H1 (cell line): ENCODE measurements at regions not wholly inside any gene's neighbourhood (a gene's known extent, or its start where the extent isn't known, plus 50 kb on each side); places are given as distances from the start of the nearest gene placed in this dataset.

Source experiments
- CTCF ChIA-PET: fragments of 300-600 bp; sonication (Branson Sonifier 250); formaldehyde crosslinking; loops from one replicate; lab custom pipeline; 2021; ENCODE audit not compliant: partially characterized antibody; lab: Charles Lee
- POLR2A ChIA-PET: fragments of 300-600 bp; sonication (Branson Sonifier 250); formaldehyde crosslinking; loops from one replicate; lab custom pipeline; 2021; ENCODE audit warnings: inconsistent platforms; ENCODE audit not compliant: partially characterized antibody; lab: Charles Lee
- DNase-seq, 2 experiments: peaks; one replicate each; pipeline versions ENCODE4 v3.0.0 to v3.0.0-alpha.2; 2010 to 2022; ENCODE audit warnings: low spot score in 2 of 2, low read depth in 1 of 2, mixed read lengths in 1 of 2
- FAIRE-seq: peaks from 2 replicates; lab custom pipeline; 2011; peaks lifted over from hg19 to GRCh38; lab: Jason Lieb, UNC
- H2AFZ ChIP-seq: 2 replicates; pipeline ENCODE4 v1.8.1; 2012; ENCODE audit warnings: low read length, inconsistent platforms
- H2AK5ac ChIP-seq: 2 replicates; pipeline ENCODE4 v1.6.1; 2013; ENCODE audit warnings: low read depth, low read length
- H2BK120ac ChIP-seq: replicated peaks from 2 replicates; pipeline ENCODE3; 2013; ENCODE audit warnings: low read depth, low read length, inconsistent platforms
- H2BK12ac ChIP-seq: 2 replicates; pipeline ENCODE4 v1.6.1; 2013; ENCODE audit warnings: low read depth, low read length
- H2BK15ac ChIP-seq: 2 replicates; pipeline ENCODE4 v1.6.1; 2013; ENCODE audit warnings: low read length
- H2BK20ac ChIP-seq: 2 replicates; pipeline ENCODE4 v1.6.1; 2013; ENCODE audit warnings: low read length
- H2BK5ac ChIP-seq: 2 replicates; pipeline ENCODE4 v1.6.1; 2013; ENCODE audit warnings: low read depth, low read length
- H3K14ac ChIP-seq: 2 replicates; pipeline ENCODE4 v1.6.1; 2013; ENCODE audit warnings: inconsistent platforms; ENCODE audit not compliant: insufficient read length
- H3K18ac ChIP-seq: 2 replicates; pipeline ENCODE4 v1.6.1; 2013; ENCODE audit warnings: low read length; ENCODE audit errors: extremely low read depth
- H3K23ac ChIP-seq: 2 replicates; pipeline ENCODE4 v1.6.1; 2013; ENCODE audit warnings: inconsistent platforms; ENCODE audit not compliant: insufficient read length
- H3K23me2 ChIP-seq: 2 replicates; pipeline ENCODE4 v1.6.1; 2013; ENCODE audit warnings: low read depth, low read length
- H3K27ac ChIP-seq: 2 replicates; pipeline ENCODE4 v1.6.1; 2011; ENCODE audit warnings: low read depth, low read length, inconsistent platforms
- H3K27me3 ChIP-seq, 4 experiments: replicated peaks in 1 of 4; 1 replicate in 1 of 4; 2 replicates in 3 of 4; pipeline versions ENCODE4 v1.6.1 to v1.8.1; 2011 to 2013; ENCODE audit warnings: low read length in 3 of 4, mild to moderate bottlenecking in 3 of 4, inconsistent platforms in 2 of 4, mixed read lengths in 2 of 4, moderate library complexity in 1 of 4; ENCODE audit not compliant: control insufficient read depth in 3 of 4, insufficient read depth in 3 of 4; ENCODE audit errors: extremely low read depth in 1 of 4
- H3K36me3 ChIP-seq, 4 experiments: 2 replicates each; pipeline versions ENCODE4 v1.6.1 to v1.8.1; 2011 to 2013; ENCODE audit warnings: mild to moderate bottlenecking in 4 of 4, low read length in 3 of 4, moderate library complexity in 2 of 4, control low read depth in 1 of 4, inconsistent platforms in 1 of 4; ENCODE audit not compliant: insufficient read depth in 4 of 4, control insufficient read depth in 2 of 4
- H3K4ac ChIP-seq: replicated peaks from 2 replicates; pipeline ENCODE3; 2013; ENCODE audit warnings: low read length, low read depth, mixed read lengths, inconsistent platforms; ENCODE audit not compliant: insufficient read length
- H3K4me1 ChIP-seq, 4 experiments: replicated peaks in 1 of 4; 1 replicate in 1 of 4; 2 replicates in 3 of 4; pipeline versions ENCODE4 v1.6.1 to v1.8.1; 2011 to 2013; ENCODE audit warnings: low read length in 3 of 4, inconsistent platforms in 2 of 4, mixed read lengths in 1 of 4; ENCODE audit not compliant: insufficient read depth in 4 of 4, control insufficient read depth in 3 of 4
- H3K4me2 ChIP-seq, 2 experiments: 2 replicates each; pipeline versions ENCODE4 v1.6.1 to v1.8.1; 2011 to 2013; ENCODE audit warnings: low read depth in 2 of 2, low read length in 2 of 2, control low read depth in 1 of 2, inconsistent platforms in 1 of 2, mild to moderate bottlenecking in 1 of 2; ENCODE audit not compliant: insufficient read depth in 1 of 2
- H3K4me3 ChIP-seq, 4 experiments: fragments of 200-600, 300-600 bp in 1 of 4; sonication (generic), shearing (Covaris generic), sonication (Bioruptor Twin) in 1 of 4; 2 replicates each; pipeline versions ENCODE4 v1.5.1 to v1.8.1; 2011 to 2016; ENCODE audit warnings: low read length in 4 of 4, low read depth in 3 of 4, control low read depth in 2 of 4, inconsistent platforms in 2 of 4, mild to moderate bottlenecking in 2 of 4, mixed read lengths in 1 of 4, moderate library complexity in 1 of 4; ENCODE audit not compliant: insufficient read depth in 2 of 4; ENCODE audit errors: extremely low read depth in 1 of 4
- H3K56ac ChIP-seq: replicated peaks from 2 replicates; pipeline ENCODE3; 2013; ENCODE audit warnings: low read depth, mild to moderate bottlenecking, mixed read lengths, low read length, inconsistent platforms; ENCODE audit not compliant: insufficient read length
- H3K79me1 ChIP-seq: 2 replicates; pipeline ENCODE4 v1.6.1; 2013; ENCODE audit warnings: low read depth, low read length, control low read depth
- H3K79me2 ChIP-seq, 2 experiments: 2 replicates each; pipeline versions ENCODE4 v1.6.1 to v1.8.1; 2012 to 2013; ENCODE audit warnings: low read length in 2 of 2, mild to moderate bottlenecking in 2 of 2, inconsistent platforms in 1 of 2; ENCODE audit not compliant: insufficient read depth in 2 of 2, control insufficient read depth in 1 of 2
- H3K9ac ChIP-seq, 4 experiments: replicated peaks in 1 of 4; 1 replicate in 1 of 4; 2 replicates in 3 of 4; pipeline versions ENCODE4 v1.6.1 to v1.8.1; 2011 to 2013; ENCODE audit warnings: low read depth in 3 of 4, low read length in 3 of 4, control low read depth in 2 of 4, mild to moderate bottlenecking in 2 of 4, moderate library complexity in 2 of 4, inconsistent platforms in 1 of 4; ENCODE audit errors: extremely low read depth in 1 of 4
- H3K9me3 ChIP-seq, 2 experiments: 2 replicates each; pipeline versions ENCODE4 v1.6.1 to v1.8.1; 2012 to 2013; ENCODE audit warnings: mild to moderate bottlenecking in 2 of 2, moderate library complexity in 2 of 2, control low read depth in 1 of 2, inconsistent platforms in 1 of 2, low read depth in 1 of 2, low read length in 1 of 2, mixed read lengths in 1 of 2; ENCODE audit not compliant: insufficient read depth in 2 of 2
- H4K20me1 ChIP-seq, 2 experiments: replicated peaks in 1 of 2; 2 replicates each; pipeline versions ENCODE3 to v1.8.1; 2011 to 2013; ENCODE audit warnings: inconsistent platforms in 2 of 2, low read length in 2 of 2, mild to moderate bottlenecking in 1 of 2; ENCODE audit not compliant: insufficient read depth in 2 of 2, control insufficient read depth in 1 of 2
- H4K5ac ChIP-seq: 2 replicates; pipeline ENCODE4 v1.6.1; 2013; ENCODE audit warnings: low read length, low read depth, mixed read lengths, inconsistent platforms; ENCODE audit not compliant: insufficient read length
- H4K8ac ChIP-seq: 2 replicates; pipeline ENCODE4 v1.8.0; 2013; ENCODE audit warnings: mild to moderate bottlenecking, moderate library complexity, low read length, inconsistent platforms; ENCODE audit not compliant: insufficient read depth; ENCODE audit errors: extremely low read depth
- H4K91ac ChIP-seq: replicated peaks from 2 replicates; pipeline ENCODE3; 2013; ENCODE audit warnings: low read length, mixed read lengths, inconsistent platforms; ENCODE audit not compliant: insufficient read length
- BACH1 ChIP-seq: IDR thresholded peaks from 2 replicates; pipeline ENCODE4 v1.6.1; 2012; ENCODE audit warnings: low read length, improper control_type of control experiment
- CBX8 ChIP-seq: fragments of 300-800, 300-1000 bp; sonication (generic); IDR thresholded peaks from 2 replicates; pipeline ENCODE4 v1.7.1; 2016; ENCODE audit warnings: low read depth, low read length, borderline replicate concordance
- GABPA ChIP-seq: IDR thresholded peaks from 2 replicates; pipeline ENCODE4 v1.6.1; 2011; ENCODE audit warnings: mild to moderate bottlenecking, low read length, moderate library complexity, borderline replicate concordance; ENCODE audit not compliant: insufficient read depth
- KDM1A ChIP-seq: fragments of 200-600, 300-600 bp; sonication (generic); IDR thresholded peaks from 2 replicates; pipeline ENCODE4 v1.7.1; 2016; ENCODE audit warnings: mild to moderate bottlenecking, low read length, borderline replicate concordance
- WGBS, 2 experiments: shearing (Covaris generic) in 1 of 2; methylation state at CpG; one replicate each; pipeline versions ENCODE4 v1.1.6 to v1.1.7; 2013 to 2015; ENCODE audit warnings: low lambda C conversion rate in 2 of 2, mixed read lengths in 2 of 2, inconsistent platforms in 1 of 2, low coverage in 1 of 2, missing lambda C conversion rate in 1 of 2; ENCODE audit not compliant: insufficient replicate concordance in 2 of 2, insufficient coverage in 1 of 2, insufficient read length in 1 of 2; ENCODE audit errors: extremely low coverage in 1 of 2, missing lambda C conversion rate in 1 of 2; 5-methylcytosine and 5-hydroxymethylcytosine counted together
- TF ChIP-seq, protein P1 (sequence below): IDR thresholded peaks from 2 replicates; pipeline ENCODE4 v1.6.1; 2011; ENCODE audit warnings: low read length, improper control_type of control experiment

DNA sequence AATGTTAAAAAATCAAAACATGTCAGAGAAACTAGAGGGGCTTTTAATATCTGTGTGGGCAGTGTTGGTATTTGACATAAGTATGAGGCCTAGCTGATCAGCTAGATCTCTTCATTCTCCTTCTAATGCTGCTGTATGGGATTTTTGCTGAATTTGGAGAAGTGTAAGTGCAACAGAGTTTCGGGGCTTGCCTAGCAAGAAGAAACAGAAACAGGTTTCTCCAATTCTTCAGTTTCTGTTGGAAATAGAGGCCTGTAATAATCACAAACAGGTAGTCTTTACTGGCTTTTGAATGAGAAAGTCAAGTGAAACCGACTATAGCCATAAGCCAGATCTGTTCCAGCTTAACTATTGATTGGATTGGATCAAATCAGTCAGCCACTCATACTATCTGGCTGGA is 96.4 kb upstream of the PCLO start:
- Histone ChIP-seq H2BK15ac (no peak overlapping the region), H3K9ac (no peak overlapping the region), H2BK5ac (no peak overlapping the region), H2AK5ac (no peak overlapping the region), H3K27me3 (no peaks in the 10 kb centered on the region), H4K91ac (no peak overlapping the region), H3K9me3 (no peaks in the 10 kb centered on the region), H2AFZ (no peak overlapping the region), H3K36me3 (no peaks in the 10 kb centered on the region), H3K79me1 (no peaks in the 10 kb centered on the region), H3K23me2 (no peaks in the 10 kb centered on the region), H4K20me1 (no peaks in the 10 kb centered on the region), H3K27ac (no peak overlapping the region), H3K14ac (no peak overlapping the region), H4K5ac (no peak overlapping the region), H3K79me2 (no peaks in the 10 kb centered on the region), H2BK12ac (no peak overlapping the region), H3K56ac (no peak overlapping the region), H3K23ac (no peak overlapping the region), H2BK20ac (no peak overlapping the region), H4K8ac (no peak overlapping the region), H3K18ac (no peak overlapping the region), H2BK120ac (no peak overlapping the region), H3K4me3 (no peak overlapping the region), H3K4ac (no peak overlapping the region), H3K4me1 (no peaks in the 10 kb centered on the region), H3K4me2 (no peak overlapping the region)
- DNase-seq (no peak), FAIRE-seq (no peak)
- POLR2A ChIA-PET, result no interaction called here
- 82% methylated on average over 2 of the region's 2 CpGs; no CpG with 5 or more reads in 1 of the 2 experiments for WGBS, 2 experiments
- CTCF ChIA-PET, result no interaction called here
- TF ChIP-seq KDM1A (no peak), CBX8 (no peak), GABPA (no peak), BACH1 (no peak)
- TF ChIP-seq, protein P1, sequence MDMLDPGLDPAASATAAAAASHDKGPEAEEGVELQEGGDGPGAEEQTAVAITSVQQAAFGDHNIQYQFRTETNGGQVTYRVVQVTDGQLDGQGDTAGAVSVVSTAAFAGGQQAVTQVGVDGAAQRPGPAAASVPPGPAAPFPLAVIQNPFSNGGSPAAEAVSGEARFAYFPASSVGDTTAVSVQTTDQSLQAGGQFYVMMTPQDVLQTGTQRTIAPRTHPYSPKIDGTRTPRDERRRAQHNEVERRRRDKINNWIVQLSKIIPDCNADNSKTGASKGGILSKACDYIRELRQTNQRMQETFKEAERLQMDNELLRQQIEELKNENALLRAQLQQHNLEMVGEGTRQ, result no peak
